BE2C (cell line): ENCODE measurements at regions not wholly inside any gene's neighbourhood (a gene's known extent, or its start where the extent isn't known, plus 50 kb on each side); places are given as distances from the start of the nearest gene placed in this dataset.
"Not testable (repeated sequence)": the region's sequence is repeated elsewhere in the genome, so short reads cannot be mapped to it uniquely, and the experiment has no call there.

Experiments
- DNase-seq: peaks from one replicate; pipeline ENCODE4 v3.0.0-alpha.2; 2020
- H3K27me3 ChIP-seq: fragments of 250-450 bp; sonication (Bioruptor Pico); 2 replicates; pipeline ENCODE4 v1.5.1; 2020; ENCODE audit warnings: mild to moderate bottlenecking
- H3K36me3 ChIP-seq: fragments of 250-450 bp; sonication (Bioruptor Pico); 2 replicates; pipeline ENCODE4 v1.5.1; 2020; ENCODE audit warnings: mild to moderate bottlenecking
- H3K4me1 ChIP-seq: fragments of 250-450 bp; sonication (Bioruptor Pico); 2 replicates; pipeline ENCODE4 v1.5.1; 2020
- H3K4me3 ChIP-seq: 2 replicates; pipeline ENCODE4 v1.5.1; 2011; ENCODE audit warnings: low read depth, low read length
- H3K9me3 ChIP-seq: fragments of 250-450 bp; sonication (Bioruptor Pico); 2 replicates; pipeline ENCODE4 v1.5.1; 2020
- CTCF ChIP-seq: IDR thresholded peaks from 2 replicates; pipeline ENCODE4 v1.5.1; 2012; ENCODE audit warnings: mild to moderate bottlenecking, low read depth, low read length

- no peak overlapping the region for H3K4me3 ChIP-seq
- no peak for TF ChIP-seq CTCF
- no peaks in the 10 kb centered on the region for H3K9me3 ChIP-seq
- no peaks in the 10 kb centered on the region for H3K27me3 ChIP-seq
- H3K4me1 ChIP-seq, result no peaks in the 10 kb centered on the region; the same call in 1 of the 2 replicates
- H3K36me3 ChIP-seq, result no peaks in the 10 kb centered on the region
- no peak for DNase-seq
These were observed 260.6 kb upstream of the DUSP10 start for GRCh38 chr1:222002503-222002902.

- H3K27me3 ChIP-seq, result no peaks in the 10 kb centered on the region
- no peaks in the 10 kb centered on the region for H3K9me3 ChIP-seq
- H3K36me3 ChIP-seq, result no peaks in the 10 kb centered on the region
- H3K4me1 ChIP-seq, result no peaks in the 10 kb centered on the region
- H3K4me3 ChIP-seq, result no peak overlapping the region
- no peak for DNase-seq
- TF ChIP-seq CTCF, result no peak
These were observed 258.2 kb upstream of the DUSP10 start for GRCh38 chr1:222000131-222000530.

- no peaks in the 10 kb centered on the region for H3K36me3 ChIP-seq
These were observed 256.9 kb upstream of the DUSP10 start for GRCh38 chr1:221998781-221999180.

GRCh38 chr1:221998186-221998612 is 256.3 kb upstream of the DUSP10 start:
- Histone ChIP-seq H3K9me3 (no peaks in the 10 kb centered on the region), H3K27me3 (no peaks in the 10 kb centered on the region), H3K4me3 (no peak overlapping the region), H3K4me1 (no peaks in the 10 kb centered on the region), H3K36me3 (no peaks in the 10 kb centered on the region)
- no peak for DNase-seq
- TF ChIP-seq CTCF, result no peak

More at GRCh38 chr1:221998781-221999180, 256.9 kb upstream of the DUSP10 start:
- no peak for DNase-seq
- no peak for TF ChIP-seq CTCF
- Histone ChIP-seq H3K4me3 (no peak overlapping the region), H3K4me1 (no peaks in the 10 kb centered on the region), H3K27me3 (no peaks in the 10 kb centered on the region), H3K9me3 (no peaks in the 10 kb centered on the region)

- not testable (repeated sequence) for H3K4me3 ChIP-seq
These were observed 255.1 kb upstream of the DUSP10 start for GRCh38 chr1:221997012-221997411.

GRCh38 chr1:221994939-221995338 is 253.1 kb upstream of the DUSP10 start:
- no peaks in the 10 kb centered on the region for H3K4me1 ChIP-seq

More at GRCh38 chr1:221997012-221997411, 255.1 kb upstream of the DUSP10 start:
- not testable (repeated sequence) for H3K36me3 ChIP-seq, H3K4me1 ChIP-seq, H3K9me3 ChIP-seq, DNase-seq, H3K27me3 ChIP-seq

More at GRCh38 chr1:221994939-221995338, 253.1 kb upstream of the DUSP10 start:
- Histone ChIP-seq H3K27me3 (no peaks in the 10 kb centered on the region), H3K4me3 (no peak overlapping the region), H3K36me3 (no peaks in the 10 kb centered on the region), H3K9me3 (no peaks in the 10 kb centered on the region)
- no peak for DNase-seq
- TF ChIP-seq CTCF, result no peak
